ENCODE measurements at regions not wholly inside any gene's neighbourhood (a gene's known extent, or its start where the extent isn't known, plus 50 kb on each side); places are given as distances from the start of the nearest gene placed in this dataset.

- intact Hi-C loops (cut with micrococcal nuclease) (no loop called here), in situ Hi-C loops (cut with MboI) (no loop called here)
- Histone ChIP-seq H3K27ac (ENCODE audit: extremely low read depth, low read depth, low read length) (no peak overlapping the region), H3K9me3 (replicated peaks; ENCODE audit: control insufficient read depth, insufficient read depth, low read depth, low read length) (no peaks in the 10 kb centered on the region), H3K79me2 (ENCODE audit: control insufficient read depth, insufficient read depth, low read length) (no peaks in the 10 kb centered on the region), H2AFZ (ENCODE audit: low read depth, low read length) (no peak overlapping the region), H3K9me1 (ENCODE audit: control insufficient read depth, insufficient read depth, low read length) (no peaks in the 10 kb centered on the region), H4K20me1 (replicated peaks; ENCODE audit: control insufficient read depth, insufficient read depth, low read length) (no peaks in the 10 kb centered on the region), H3K4me3 (no peak overlapping the region), H3K4me1 (replicated peaks in 1 of 2; ENCODE audit: control insufficient read depth in 2 of 2, insufficient read depth in 2 of 2, low read length in 2 of 2) (peaks cover 0 to 3% of the 10 kb centered on the region in 2 experiments; a peak in 2 of 5 replicates), H3K4me2 (ENCODE audit: insufficient read depth, low read length) (no peak overlapping the region), H3K27me3 (ENCODE audit: control insufficient read depth in 2 of 2, insufficient read depth in 2 of 2, low read length in 2 of 2) (peaks cover 5 to 9% of the 10 kb centered on the region in 2 experiments; a peak in 4 of 5 replicates), H3K9ac (ENCODE audit: insufficient read depth in 1 of 2, low read depth in 2 of 2, low read length in 2 of 2) (no peak overlapping the region), H3K36me3 (ENCODE audit: control insufficient read depth, insufficient read depth, low read length) (no peaks in the 10 kb centered on the region)
- ChIA-PET POLR2A (interaction anchor here (0.7 to 1.0 kb wide), 5 partner anchors 19 to 117 kb away, joined by 3 read pairs; partner anchors contain the start of gene CITED4), CTCF (ENCODE audit: low intra/inter-chr PET ratio) (no interaction called here)
- BruUV-seq (replicated peaks): no TSS peak
- no peak; the same call in 2 of the 3 replicates for ATAC-seq
- TF ChIP-seq CBFA2T3 (IDR thresholded peaks at IDR 0.05) (peak; percentile 23), AFF1 (IDR thresholded peaks at IDR 0.05; ENCODE audit: low read depth in 1 of 2, partially characterized antibody in 2 of 2) (no peak), KDM1A (IDR thresholded peaks at IDR 0.05) (peak; percentile 59 to 71; a peak in 3 of 4 replicates), RCOR1 (IDR thresholded peaks at IDR 0.05; ENCODE audit: borderline replicate concordance in 1 of 2, low read depth in 2 of 2, low read length in 2 of 2) (0 out of 4 replicates have a peak, but pooled peaks of 1 of the 2 experiments have one; percentile 18), ZNF766 (CRISPR knock-in tag; conservative IDR thresholded peaks at IDR 0.05) (no peak)
- no peak for FAIRE-seq
- WGBS (ENCODE audit: insufficient coverage, low coverage, missing lambda C conversion rate): 18% methylated on average over 5 of the region's 5 CpGs
- no peak for DNase-seq (ENCODE audit: extremely low read depth in 1 of 4, low spot score in 3 of 4)
Observed at GRCh38 chr1:40925834-40926410, 53.6 kb upstream of the CTPS1 start.

Data from K562 (cell line).